GM13976 (cell line): ENCODE measurements at regions not wholly inside any gene's neighbourhood (a gene's known extent, or its start where the extent isn't known, plus 50 kb on each side); places are given as distances from the start of the nearest gene placed in this dataset.
A peak's percentile ranks its signal among the peaks of the same experiment; 100 is the strongest.

ENCODE experiments used
- DNase-seq: peaks from one replicate; pipeline ENCODE4 v3.0.0; 2012; ENCODE audit warnings: low spot score
- in situ Hi-C: fragments of 300-500 bp; cut with MboI; formaldehyde crosslinking; loops from one replicate; pipeline ENCODE4 v1.12.0; 2022; ENCODE audit warnings: low sequenced_read_pairs, mixed read lengths, inconsistent platforms; ENCODE audit not compliant: unreplicated experiment
- TF ChIP-seq, protein P1 (sequence below): IDR thresholded peaks from 2 replicates; pipeline ENCODE4 v1.5.1; 2012; ENCODE audit warnings: borderline replicate concordance, mild to moderate bottlenecking; ENCODE audit not compliant: insufficient read depth; ENCODE audit errors: extremely low read depth, missing control alignments, control extremely low read depth

DNA sequence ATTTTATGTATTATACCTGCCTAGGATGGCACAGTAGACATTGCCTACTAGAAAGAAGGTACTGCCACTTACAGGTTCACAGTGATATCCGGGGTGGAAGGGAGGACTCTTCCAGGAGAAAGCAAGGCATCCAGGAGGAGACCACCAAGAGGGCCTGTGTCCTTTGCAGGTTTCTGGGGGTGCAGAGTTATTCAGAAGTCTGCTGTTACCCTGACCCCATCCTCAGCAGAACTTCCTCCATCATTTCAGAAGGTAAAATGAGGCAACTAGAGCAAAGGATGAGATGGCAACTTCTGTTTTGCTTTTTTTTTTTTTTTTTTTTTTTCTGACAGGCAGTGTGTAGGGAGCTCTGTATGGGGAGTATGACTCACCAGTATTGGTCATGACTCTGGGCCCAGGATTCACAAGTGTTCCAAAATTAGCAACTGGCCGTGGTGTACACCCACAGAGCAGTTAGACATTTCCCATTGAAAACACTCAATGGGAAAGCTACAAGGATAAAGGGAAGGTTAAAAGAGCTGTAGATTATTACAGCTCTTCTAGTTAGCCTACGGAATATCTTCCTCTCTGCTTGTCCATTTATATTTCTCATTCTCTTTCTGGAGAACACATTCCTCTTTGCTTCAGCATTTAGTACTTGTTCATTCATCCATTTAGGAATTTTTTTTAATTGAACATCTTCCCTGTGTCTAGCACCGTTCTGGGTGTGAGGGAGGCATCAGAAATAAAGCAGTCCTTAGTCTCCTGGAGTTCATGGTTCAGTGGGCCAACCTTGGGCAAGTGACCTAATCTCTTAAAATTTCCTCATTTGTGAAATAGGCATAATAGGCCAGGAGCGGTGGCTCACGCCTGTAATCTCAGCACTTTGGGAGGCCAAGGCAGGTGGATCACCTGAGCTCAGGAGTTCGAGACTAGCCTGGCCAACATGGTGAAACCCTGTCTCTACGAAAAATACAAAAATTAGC lies 50.5 kb upstream of the PPP2R5A start:
- TF ChIP-seq, protein P1, sequence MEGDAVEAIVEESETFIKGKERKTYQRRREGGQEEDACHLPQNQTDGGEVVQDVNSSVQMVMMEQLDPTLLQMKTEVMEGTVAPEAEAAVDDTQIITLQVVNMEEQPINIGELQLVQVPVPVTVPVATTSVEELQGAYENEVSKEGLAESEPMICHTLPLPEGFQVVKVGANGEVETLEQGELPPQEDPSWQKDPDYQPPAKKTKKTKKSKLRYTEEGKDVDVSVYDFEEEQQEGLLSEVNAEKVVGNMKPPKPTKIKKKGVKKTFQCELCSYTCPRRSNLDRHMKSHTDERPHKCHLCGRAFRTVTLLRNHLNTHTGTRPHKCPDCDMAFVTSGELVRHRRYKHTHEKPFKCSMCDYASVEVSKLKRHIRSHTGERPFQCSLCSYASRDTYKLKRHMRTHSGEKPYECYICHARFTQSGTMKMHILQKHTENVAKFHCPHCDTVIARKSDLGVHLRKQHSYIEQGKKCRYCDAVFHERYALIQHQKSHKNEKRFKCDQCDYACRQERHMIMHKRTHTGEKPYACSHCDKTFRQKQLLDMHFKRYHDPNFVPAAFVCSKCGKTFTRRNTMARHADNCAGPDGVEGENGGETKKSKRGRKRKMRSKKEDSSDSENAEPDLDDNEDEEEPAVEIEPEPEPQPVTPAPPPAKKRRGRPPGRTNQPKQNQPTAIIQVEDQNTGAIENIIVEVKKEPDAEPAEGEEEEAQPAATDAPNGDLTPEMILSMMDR, result no peak
- in situ Hi-C loops, result no loop called here
- peak; percentile 71 for DNase-seq
